DMS79 treated with DMSO at 0.1 percent for 48 hours (cell line): ENCODE measurements at regions not wholly inside any gene's neighbourhood (a gene's known extent, or its start where the extent isn't known, plus 50 kb on each side); places are given as distances from the start of the nearest gene placed in this dataset.
"Not testable (repeated sequence)": the region's sequence is repeated elsewhere in the genome, so short reads cannot be mapped to it uniquely, and the experiment has no call there.

Source experiments
- DNase-seq: peaks from one replicate; lab custom pipeline; 2025; lab: John Stamatoyannopoulos, UW

DNA sequence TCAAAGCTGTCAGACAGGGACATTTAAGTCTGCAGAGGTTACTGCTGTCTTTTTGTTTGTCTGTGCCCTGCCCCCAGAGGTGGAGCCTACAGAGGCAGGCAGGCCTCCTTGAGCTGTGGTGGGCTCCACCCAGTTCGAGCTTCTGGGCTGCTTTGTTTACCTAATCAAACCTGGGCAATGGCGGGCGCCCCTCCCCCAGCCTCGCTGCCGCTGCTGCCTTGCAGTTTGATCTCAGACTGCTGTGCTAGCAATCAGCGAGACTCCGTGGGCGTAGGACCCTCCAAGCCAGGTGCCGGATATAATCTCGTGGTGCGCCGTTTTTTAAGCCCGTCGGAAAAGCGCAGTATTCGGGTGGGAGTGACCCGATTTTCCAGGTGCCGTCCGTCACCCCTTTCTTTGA lies 107.1 kb upstream of the KLF12 start:
- DNase-seq: not testable (repeated sequence)

DNA sequence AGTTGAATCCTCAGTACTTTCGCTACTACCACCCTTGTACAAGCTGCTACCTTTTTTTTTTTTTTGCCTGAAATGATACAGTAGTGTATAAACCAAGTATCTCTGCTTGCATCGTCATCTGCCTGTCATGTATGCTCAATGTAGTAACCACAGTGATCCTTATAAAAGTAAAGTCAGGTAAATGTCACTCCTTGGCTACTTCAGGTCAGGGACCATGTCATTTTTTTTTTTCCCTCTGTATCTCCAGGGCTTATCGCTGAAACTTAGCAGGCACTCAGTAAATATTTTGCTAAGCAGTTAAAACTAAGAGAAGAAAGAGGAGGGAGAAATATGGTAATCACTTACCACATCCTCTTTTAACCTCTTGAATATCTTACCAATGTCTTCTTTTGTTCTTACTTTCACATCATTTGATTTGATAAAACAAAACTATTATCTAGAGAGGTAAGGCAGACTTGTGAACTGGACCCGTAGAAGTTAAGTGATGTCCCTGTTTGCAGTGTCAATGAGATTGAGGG lies 96.8 kb upstream of the KLF12 start:
- DNase-seq: no peak

DNA sequence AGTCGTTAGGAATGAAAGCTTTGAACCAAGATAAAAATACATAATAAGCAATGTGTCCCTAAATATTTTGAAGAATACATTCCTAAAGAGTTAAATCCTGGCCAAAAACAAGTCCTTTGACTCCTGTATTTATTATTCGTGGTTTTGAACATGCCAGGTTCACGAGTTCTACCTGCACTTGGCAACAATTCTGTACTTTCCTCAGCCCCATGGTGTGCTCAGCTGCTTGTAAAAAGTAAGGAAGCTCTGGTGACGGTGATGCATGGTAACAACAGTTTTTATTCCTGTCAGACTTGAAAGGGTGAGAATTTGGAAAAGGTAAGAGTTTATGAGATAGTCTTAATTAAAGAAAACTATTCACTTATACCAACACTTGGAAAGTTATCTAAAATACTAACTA lies 95.0 kb upstream of the KLF12 start:
- DNase-seq: no peak

DNA sequence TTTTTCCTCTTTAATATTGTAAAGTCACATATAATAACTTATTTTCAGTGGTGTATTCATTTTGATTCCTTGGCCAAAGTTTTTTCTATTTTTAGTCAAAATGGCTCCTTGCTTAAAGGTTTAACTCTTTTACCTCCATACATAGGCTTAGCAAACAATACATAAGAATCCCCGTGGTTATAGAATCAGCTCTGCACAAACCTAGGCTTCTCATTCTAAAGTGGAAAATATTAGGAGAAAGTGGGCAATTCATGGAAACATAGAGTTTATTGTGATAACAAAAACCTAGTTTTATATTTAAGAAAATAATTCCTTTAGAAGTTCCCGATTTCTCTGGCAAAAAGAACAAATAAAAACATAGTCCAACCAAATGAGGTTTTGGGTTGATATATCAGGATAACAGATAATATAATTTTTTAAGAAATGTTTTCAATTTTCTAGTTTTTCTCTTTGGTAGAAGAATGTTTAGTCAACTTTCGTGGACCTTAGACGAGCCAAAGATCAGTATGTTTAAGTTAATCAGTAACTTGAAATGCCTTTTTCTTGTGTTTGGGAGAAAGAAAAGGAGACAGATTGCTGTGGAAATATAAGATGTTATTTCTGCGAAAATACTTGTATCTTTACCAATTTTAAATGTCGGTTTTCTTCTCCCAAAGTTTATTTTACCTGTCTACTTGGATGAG lies 93.4 kb upstream of the KLF12 start:
- DNase-seq: no peak

DNA sequence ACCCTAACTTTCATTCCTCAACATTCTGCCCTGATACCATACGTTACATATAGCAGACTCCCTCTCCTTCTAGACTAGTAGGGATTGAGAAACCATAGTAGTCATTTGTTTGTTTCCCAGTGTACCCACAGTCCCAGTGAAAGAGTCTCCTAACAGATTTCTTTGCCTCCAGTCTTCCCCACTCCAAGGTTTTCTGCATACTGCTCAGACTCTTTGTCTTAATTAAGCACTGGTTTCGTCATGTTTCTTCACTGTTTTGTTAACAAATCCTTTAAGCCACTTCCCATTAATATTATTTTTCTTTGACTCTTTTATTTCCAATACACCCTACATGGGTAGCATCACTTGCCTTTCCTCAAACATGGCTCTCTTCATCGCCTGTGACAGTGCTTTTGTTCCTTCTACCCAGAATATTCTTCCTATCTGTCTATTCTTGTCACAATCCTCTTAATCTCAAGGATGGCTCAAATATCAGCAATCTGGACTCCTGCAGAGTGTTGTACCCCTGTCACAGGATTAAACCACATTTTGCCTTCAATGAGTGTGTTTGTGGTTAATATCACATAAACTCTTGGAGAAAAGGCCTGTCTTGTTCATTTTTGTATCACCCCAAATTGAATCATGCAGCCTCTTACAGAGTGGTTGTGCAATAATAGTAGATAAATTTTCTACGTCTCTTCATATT lies 92.7 kb upstream of the KLF12 start:
- DNase-seq: no peak

DNA sequence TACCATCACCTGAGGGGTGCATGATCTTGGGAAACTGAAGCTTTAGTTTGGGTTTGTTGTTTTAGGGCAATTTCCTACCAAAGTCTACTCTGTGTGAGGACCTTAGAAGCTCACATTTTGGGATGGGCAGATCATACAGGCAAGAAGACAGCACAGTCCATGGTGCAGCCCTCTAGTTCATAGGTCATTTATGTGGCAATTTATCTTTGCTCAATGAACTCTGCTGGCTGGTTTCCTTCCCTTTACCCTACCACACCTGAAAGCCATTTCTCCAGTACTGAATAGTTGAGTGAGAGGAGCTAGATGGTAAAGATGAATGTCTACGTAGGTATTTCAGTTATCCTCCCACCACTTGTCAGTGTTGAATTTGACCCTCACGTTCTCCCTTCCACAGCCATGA lies 87.5 kb upstream of the KLF12 start:
- no peak for DNase-seq

DNA sequence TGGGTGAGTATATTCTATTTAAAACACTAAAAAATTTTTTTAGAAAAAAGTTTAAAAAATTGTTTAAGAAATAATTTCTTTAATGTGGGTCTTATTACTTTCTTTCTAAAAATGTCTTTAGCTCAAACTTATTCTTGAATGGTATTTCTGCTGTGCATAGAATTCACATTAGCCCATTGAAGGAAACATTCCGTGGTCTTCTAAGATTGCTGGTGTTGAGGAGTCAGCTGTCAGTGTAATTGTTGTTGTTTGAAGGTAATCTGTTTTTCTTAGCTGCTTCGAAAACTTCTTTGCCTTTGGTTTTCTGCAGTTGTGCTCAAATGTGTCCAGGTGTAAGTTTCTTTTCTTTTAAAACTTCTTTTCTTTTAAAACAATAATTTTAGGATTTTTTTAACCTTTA lies 85.4 kb upstream of the KLF12 start:
- DNase-seq: no peak

DNA sequence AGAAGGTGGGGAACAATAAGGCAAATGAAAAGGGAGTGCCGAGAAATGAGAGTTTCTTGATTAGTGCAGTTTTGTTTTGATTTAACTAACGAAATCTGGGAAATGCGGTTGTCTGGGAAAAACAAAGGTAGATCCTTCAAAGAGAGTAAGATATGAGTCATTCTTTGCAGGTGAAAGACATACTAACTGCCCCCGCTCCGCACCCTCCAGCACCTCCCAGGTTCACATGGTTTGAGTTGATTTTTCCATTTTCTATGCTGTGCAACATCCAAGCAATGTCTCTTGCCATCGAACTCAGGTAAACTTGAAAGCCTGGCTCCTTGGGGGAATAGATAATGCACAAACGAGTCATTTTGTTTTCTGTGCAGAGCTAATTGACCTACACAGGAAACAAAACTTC lies 84.1 kb upstream of the KLF12 start:
- DNase-seq: no peak

DNA sequence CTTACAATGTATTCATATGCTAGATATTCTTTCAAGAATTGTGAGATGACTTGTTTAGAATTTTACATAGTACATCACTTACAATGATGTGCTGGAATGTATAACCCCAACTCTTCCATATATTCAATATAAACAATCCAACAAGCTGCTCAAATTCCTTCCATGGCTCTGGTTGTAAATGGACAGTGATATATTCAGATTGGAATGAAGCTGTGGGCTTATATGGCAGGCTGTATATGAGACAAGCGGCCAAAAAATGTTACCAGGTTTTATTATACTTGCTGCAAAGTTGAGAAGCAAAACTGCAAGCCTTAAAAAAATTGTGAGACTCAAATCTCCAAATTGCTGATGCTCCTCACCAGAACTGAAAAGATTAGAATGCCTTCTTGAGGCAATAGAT lies 83.6 kb upstream of the KLF12 start:
- DNase-seq: no peak

DNA sequence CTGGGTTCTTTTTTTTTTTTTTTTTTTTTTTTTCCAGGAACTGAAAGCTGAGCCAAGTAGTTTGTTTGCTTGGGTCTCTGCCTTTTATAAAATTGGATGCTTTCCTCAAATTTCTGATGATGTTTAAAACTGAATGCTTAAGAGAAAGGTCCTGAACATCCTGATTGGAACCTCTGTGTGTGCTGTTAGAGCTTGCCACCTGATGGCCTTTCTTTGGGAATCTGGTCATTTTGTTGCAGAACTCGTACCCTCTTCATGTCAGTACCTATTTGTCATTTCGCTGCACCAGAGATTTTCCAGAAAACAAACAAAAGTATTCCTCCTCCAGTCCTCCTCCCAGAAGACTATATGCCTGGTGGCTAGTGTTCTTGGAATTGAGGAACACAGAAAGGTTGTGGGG lies 81.2 kb upstream of the KLF12 start:
- no peak for DNase-seq

DNA sequence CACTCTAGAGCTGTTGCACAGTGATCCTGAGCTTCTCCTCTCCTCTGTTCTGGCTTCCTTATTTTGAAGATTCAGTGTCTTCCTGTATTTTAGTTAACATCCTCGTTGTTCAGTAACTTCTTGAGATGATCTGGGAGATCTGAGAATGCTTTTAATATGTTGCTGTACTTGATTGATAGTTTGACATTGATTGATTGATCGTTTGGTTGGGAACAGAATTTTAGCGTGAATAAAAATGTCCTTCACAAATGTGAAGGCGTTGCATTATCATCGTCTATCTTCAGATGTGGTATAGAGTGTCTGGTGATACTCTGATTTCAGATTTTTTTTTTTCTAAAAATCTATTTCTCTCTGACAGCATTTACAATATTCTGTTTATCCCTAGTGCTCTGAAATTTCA lies 80.1 kb upstream of the KLF12 start:
- no peak for DNase-seq

DNA sequence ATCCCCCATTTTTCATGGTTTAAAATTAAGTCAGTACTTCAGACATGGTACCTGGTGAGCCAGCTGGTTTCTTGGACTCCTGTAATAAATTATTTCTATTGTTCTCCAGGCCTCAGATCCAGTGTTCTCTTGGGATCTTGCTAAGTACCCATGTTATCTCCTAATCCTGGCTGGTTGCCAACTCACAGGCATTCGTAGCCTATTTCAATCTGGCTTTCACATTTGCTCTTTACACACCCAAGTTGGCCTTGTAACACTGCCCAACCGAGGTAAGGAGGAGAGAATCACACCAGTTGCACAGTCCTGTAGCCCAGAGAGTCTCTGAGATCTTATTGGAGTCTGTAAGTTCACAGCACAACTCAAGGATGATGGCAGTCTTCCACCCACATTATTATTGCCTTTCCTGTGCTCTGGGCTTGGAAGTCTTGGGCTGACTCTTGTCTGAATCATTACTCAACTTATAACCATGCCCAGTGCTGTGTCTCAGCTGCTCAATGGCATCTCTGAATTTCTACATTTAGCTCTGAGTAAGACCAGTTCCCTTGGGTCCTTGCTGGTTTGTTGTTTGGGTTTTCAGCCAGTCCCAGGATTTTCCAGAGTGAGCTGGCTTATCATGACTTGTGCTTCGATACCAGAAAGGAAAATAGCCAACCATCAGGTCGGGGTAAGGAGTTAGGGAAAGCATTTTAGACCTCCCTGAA lies 76.6 kb upstream of the KLF12 start:
- DNase-seq: peak; percentile 69

DNA sequence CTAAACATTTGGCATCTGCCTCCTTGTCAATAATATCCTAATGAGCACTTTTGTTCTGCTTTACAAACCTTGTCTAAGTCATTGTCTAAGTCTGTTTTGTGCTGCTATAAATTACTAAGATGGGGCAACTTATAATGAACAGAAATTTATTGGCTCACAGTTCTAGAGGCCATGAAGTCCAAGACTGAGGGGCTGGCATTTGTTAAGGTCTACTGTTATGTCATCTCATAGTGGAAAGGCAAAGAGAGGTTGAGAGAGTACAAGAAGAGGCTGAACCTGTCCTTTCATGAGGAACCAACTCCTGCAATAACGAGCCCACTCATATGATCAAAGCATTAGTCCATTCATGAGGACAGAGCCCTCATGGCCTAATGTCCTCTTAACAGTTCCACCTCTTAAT lies 72.7 kb upstream of the KLF12 start:
- DNase-seq: no peak

DNA sequence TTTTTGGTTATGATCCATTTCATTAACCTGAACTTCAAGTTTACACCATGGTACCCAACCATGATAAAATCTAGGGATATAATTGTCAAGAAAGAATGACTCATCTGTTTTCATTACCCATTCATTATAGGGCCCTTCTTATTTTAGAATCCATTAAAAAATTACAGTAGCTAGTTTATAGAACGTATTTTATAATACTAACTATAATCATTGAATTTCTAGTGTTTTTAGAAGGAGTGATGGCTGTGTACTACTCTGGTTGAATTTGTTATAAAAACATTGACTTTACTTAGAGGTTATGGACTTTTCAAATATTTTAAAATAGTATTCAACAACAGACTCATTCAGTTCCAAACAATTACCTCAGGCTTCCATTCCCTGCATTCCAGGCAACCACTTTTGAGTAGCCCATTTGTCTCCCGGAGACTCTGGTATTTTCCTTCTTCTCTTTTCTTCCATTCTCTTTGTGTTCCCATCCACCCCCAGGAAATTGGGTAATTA lies 71.9 kb upstream of the KLF12 start:
- no peak for DNase-seq

DNA sequence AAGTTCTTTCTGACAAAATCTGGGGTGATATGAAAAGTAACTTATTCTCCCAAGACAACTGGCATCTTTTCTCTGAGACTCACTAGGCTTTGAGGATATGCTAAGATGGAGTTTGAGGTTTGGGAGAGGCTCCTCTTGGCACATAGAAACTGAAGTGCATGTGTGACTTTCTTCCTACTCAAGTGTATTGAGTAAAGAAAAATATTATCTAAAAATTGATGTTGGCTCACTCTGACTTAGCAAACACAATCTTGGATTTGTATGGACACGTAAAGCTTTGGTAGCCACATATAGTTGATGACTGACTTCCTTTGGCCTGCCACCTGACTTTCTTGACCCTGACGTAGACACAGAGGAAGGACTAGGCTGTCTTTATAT lies 71.1 kb upstream of the KLF12 start:
- no peak for DNase-seq

DNA sequence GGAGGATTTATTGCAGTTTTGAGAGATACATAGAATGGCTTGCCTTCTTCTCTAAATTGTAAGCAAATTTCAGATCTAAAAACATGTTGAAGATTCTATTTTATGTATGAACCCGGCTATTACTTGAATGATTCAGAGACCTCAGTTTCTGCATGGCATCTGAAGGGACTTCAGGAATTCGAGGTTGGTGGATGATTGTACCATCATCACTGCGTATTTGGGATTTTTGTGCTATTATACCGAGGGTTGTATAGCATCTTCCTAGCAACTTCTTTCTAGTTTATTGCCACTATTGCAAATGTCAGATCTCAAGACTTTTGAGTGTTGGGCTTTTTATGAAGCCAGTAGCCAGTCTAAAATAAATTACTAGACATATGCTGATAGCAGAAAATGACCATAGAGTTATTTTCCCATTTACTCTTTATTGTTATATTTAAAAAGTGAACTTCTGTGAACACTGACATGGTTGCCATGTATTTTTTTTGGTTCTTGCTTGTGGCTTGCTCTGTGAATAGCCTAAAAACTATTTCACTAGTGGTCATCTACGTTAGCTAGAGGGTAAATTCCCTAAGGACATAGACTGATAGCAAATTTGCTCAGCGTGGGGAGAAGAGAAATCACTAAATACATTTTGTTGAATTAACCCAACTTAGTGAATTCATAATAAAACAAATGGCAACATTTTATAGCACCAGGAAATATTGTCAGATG lies 70.6 kb upstream of the KLF12 start:
- DNase-seq: no peak

DNA sequence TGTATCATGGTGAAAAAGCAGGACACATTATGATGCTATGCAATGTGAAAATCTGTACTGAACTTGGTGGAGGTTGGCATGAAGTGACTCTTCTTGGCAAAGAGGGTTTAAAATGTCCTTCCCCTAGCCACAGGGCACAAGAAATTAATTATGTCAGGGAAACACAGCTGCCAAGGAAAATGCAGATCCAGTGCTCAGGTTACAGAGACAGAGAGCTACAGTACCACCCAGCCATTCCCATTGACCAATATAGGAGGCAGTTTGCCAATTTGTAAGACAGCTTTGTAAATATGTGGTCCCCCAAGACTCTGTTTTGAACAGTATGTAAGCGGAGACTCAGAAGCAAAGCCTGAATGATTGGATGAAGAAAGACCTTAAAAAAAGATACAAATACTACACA lies 69.4 kb upstream of the KLF12 start:
- DNase-seq: no peak

DNA sequence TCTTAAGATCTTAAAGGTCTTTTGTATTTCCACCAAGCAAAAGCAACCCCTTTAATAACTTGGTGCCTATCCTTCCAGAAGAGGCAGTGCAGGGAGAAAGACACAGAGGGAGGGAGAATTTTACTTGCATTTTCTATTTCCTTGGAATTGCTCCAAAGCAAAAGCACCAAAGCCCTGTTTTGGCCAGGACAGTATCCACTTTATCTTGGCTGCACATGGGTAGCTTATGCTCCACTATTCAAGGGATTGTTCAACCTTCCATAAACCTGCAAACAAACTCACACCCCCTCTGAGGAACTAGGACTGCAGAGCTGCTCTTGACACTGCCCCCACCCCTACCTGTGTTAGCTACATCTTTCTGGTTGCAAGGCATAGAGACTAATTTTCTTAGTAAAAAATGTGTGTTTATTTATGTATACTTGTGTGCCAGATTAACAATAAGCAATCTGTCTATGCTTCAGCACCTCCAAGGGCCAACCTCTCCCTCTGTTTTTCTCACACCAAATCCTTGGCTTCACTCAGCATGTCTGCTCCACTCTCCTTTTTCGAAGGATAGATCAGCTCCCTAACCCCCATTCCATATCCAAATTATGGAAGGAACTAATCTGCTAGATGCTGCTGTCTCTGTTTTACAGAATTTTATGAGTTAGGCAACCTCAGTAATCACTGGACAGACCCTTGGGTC lies 68.1 kb upstream of the KLF12 start:
- no peak for DNase-seq

DNA sequence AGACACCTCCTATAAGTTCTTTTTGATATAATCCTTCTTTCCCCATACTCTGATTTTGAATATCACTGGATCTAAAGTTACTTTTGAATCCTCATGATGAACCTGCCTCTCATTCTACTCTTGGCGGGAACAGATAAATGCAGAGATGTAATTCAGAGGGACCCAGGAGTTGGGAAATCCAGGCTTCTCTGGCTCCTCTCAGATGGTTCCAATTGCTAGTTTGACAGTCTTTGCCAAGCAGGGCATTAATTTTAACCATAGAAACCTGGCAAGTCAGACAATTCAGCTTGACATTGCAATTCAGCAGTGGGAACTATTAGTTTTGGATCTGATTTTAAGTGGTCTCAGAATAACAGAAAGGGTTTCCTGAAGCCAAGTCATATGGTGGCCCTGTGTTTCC lies 67.3 kb upstream of the KLF12 start:
- no peak for DNase-seq

DNA sequence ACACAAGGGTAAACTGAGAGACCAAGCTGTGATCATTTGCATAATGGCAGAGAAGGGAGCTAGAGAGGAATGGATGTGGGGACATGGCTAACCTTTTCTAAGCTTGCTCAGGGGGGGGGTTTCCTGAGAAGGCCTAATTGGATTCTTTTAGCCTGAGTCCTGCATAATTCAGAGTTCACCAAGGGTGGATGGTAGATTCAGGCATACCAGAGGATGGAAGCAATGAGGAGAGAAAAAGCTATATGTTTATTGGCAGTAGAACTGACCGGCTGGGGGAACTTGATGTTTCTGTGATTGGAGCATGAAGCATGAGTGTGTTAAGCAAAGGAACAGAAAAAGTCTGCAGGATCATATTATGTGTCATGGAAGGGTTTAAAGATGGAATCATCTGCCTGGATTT lies 65.9 kb upstream of the KLF12 start:
- DNase-seq: no peak

DNA sequence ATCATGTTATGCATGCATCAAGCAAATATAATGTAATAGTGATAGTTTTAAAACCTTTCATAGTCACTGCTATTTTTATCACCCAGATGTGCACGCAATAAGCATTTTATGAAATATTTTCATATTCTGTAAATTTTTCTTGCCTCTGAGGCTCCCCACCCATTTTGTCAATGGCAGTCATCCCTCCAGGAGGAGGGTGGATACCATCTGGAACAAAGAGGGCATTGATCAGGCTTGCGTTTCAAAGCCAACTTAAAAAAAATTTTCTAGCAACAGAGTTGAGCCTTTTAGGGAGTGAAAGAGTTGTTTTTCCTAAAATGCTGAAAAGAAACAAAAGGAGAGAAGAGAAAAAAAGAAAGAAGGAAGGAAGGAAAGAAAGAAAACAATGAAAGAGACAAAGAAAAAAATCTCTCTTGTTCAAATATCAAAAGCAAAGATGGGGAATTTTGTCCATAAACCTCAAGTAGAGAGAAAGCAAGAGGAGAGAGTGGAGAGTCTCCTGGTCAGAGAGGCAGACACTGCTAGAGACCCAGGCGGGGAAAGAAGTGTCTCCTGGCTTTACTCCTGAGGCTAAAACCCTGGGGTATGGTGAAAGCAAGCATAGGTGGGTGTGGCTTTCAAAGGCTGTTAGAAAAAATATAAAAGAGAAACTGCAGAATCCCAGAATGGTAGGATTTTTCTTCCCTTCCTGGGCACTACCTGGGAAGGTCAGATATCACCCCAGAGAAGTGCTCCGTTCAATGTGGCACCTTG lies 63.6 kb upstream of the KLF12 start:
- DNase-seq: no peak
